Eye (tissue), 1 donor: ENCODE measurements at regions not wholly inside any gene's neighbourhood (a gene's known extent, or its start where the extent isn't known, plus 50 kb on each side); places are given as distances from the start of the nearest gene placed in this dataset.

ENCODE experiments used
- DNase-seq: peaks from one replicate; pipeline ENCODE4 v3.0.0-alpha.2; 2015

- no peak for DNase-seq
These were observed 115.2 kb downstream of the INHBB start for GRCh38 chr2:120461092-120461491.

- no peak for DNase-seq
These were observed 115.9 kb downstream of the INHBB start for GRCh38 chr2:120461546-120462537.

DNA sequence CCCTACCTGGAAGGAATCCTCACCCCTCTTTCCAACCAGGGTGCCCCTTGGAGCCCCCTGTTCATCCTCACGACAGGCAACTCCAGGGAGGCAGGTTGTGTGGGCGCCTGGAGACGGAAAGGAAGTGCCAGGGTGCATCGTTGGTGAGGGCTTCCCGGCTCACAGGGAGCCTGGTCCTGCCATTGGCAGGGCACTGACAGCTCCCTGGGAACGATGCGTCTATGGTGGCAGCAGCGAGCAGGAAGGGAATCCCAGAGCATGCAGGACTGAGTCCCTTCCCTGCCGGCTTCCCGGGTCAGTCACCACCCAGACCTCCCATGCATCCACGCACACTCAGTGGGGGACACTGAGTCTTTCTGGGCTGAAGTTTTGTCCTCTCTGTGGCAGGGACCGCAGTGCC, 117.6 kb downstream of the INHBB start:
- no peak for DNase-seq

DNA sequence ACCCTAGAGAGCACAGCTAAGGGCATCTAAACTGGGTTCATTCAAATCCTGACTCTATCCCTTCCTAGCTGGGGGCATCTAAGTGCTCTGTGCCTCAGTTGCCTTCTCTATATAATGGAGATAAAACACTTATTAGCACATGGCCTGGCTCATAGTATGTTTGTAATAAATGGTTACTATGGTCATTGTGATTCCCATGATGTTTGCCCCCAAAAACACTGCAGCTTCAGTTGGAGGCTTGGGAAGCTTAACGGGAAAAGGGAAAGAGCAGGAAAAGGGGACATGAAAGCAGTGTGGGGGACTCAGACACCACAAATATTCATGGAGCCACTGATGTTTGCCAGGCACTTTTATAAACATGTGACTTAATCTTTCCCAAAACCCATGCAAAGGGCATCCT, 118.1 kb downstream of the INHBB start:
- DNase-seq = no peak

DNA sequence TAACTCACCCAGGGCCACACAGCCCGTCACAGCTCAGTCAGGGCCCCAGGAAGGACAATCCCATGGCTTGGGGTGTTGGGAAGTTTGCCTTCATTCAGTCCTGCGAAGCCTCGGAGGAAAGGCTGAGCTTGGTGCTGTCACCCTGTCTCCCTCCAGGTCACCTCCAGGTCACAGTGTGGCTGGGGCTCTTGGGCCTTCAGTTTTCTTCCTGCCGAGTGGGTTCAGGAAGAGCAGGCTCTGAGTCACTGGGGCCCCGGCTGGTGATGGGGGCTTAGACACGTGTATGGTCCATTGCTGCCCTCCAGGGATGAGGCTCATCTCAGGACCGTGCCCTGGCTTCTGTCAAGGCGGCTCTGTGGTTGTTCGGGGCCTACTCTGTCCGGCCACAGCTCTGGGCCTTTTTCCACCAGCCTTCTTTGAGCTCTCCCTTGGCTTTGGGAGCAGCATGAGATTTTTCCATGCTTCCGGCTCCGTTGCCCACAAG, 118.6 kb downstream of the INHBB start:
- DNase-seq = no peak

- DNase-seq = no peak
These were observed 119.2 kb downstream of the INHBB start for GRCh38 chr2:120465012-120465700.

- no peak for DNase-seq
These were observed 119.7 kb downstream of the INHBB start for GRCh38 chr2:120465701-120465988.

DNA sequence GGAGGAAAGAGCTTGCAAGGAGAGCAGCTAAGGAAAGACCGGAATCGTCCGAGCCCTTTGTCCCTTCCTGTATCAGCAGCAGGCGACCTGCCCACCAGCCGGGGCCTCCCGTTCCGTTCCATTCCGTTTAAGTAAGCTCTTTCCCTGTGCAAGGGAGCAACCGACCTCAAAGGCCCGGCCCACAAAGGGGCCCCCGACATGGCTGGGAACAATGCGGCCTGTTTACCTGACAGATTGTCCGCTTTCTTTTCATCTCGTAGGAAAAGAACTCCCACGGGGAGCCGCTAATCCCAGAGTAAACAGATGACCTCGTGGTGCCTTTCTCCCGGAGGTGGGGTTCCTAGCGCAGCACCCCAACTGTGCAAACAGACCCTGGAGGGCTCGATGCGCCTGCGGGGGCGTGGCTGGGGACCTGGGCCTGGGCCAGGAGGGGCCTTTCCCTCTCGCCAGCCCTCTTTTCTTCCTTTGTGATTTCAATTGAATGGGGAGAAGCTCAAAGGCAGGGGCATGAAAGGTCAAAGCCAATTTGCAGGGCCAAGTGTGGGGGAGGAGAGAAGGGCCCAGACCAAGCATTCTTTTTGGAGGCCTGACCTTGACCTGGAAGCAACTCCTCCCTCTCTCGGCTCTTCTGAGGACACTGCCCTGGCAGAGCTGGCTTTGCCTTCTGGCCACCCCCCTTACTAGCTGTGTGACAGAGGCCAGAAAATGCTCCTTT, 120.2 kb downstream of the INHBB start:
- peak; percentile 70 for DNase-seq

GRCh38 chr2:120466704-120467054, 120.7 kb downstream of the INHBB start:
- DNase-seq = peak; percentile 39

GRCh38 chr2:120468136-120468535, 122.2 kb downstream of the INHBB start:
- DNase-seq = no peak

- peak; percentile 24 for DNase-seq
These were observed 123.5 kb downstream of the INHBB start for GRCh38 chr2:120469426-120469825.

DNA sequence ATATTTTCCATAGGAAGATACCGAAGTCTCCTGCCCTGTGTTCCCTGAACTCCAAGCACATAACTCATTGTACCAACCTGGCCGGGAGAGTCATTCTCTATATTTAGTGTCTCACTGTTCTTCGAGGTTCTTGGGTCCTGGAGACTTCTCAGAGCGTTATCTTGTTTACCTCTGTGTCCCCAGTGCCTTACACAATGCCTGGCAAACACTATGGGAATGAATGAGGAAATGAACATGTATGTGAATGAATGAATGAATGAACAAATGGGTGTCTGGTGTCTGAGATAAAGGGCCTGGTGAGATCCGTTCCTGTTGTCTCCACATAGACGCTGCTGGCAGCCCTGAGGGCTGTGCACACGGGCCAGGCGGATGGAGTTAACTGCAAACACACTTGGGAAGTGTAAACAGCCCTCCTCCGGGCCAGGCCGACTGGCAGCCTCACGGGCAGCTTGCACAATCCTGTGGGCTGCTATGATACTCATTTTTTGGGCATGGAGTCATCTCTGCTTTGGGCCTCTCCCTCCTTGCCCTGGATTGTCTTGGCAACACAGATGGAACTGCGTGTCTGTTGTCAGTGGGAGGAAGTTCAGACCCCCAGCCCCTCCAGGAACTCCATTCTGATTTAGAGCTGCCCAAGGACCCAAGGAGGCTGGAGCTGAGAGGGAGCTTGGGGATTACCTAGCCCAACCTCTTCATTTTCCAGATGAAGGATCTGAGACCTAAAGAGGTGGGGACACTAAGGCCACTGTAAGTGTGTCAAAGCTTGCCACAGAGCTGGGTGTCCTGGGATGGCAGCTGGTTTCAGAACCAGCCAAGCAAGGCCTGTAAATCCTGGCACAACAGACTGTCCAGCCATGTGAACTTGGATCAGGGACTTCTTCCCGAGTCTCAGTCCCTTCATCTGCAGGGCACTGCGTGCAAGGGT, 124.4 kb downstream of the INHBB start:
- peak; percentile 61 for DNase-seq

- no peak for DNase-seq
These were observed 125.2 kb downstream of the INHBB start for GRCh38 chr2:120471166-120471565.

DNA sequence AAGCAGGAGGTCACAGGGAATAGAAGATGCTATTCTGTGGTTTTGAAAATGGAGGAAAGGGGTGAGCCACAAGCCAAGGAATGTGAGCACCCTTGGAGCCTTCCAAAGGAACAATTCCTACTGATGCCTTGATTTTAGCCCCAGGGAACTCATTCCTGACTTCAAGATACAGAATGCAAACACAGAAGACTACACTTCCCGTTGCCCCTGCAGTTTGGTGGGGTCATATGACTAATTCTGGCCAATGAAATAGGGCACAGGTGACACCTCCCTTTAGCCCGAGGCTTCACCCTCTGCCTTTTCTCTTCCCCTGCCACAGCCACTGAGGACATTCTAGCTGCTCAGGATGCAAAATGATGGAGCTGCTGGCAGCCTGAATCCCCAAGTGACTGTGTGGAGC, 126.1 kb downstream of the INHBB start:
- DNase-seq = no peak

DNA sequence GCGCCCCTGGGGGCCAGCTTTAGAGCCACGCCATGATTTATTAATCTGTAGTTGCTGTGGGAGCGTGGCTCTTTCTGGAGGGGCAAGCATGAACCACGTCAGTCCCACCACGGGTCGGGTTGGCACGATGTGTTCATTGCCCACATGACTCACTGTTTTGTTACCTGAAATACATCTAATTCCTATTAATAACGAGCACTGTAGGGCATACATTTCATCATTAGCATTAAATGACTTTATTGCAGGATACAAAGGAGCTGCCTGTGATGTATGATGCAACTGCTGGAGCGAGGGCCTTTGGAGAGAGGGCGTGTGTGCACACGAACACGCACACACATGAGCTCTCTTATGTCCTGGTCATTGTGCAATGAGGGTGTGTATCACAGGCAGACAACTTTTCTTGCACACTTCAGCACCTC, 127.0 kb downstream of the INHBB start:
- no peak for DNase-seq

DNA sequence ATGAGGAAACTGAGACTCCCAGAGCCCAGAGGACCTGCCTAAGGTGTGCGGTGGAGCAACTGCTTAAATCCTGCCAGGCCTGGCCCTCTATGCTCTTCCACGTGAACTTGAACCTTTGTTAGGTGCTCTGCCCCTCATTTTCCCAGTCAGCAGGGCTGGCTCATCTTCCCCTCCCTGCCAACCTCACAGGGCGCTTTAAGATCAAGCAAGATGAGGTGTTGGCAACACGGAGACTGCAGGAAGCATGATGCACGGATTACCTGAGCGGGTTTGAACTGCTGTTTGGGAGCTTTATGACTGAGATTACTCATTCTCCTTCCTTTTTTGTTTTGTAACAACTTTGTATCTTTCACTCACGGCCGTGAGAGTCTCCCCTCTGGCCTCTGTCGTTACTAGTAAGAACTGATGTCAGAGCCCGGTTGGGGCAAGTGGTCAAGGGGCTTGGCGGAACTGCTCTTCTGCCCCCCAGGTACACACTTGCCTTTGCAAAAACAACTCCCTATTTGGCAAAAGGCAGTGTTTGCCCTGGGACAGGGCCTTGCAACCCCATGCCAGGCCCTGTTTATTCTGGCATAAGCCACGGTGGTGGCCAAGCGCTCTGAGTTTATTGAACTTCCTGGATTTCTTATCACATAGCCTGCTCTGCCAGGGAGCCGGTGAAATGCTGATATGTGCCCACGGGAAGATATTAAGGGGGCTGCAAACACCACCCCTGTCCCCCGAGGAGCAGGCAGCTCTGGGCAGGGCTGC, 127.8 kb downstream of the INHBB start:
- no peak for DNase-seq

DNA sequence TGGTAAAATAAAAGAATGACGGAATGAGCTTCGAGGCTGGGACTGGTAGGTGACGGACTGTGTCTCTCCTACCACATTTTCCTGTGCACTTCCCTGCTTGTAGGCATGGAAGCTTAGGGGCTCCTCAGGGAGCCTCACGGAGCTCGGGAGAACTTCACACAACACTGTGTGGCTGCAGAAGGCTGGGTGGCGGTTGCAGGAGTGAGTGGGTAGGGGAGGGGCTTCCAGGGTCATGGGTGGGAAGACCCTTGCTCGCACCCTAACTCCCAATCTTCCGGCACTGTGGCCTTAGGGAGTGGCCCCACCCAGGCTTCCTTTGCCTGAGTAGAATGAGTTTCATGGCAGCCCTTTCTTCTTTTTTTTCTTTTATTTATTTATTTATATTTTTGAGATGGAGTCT, 128.6 kb downstream of the INHBB start:
- no peak for DNase-seq

DNA sequence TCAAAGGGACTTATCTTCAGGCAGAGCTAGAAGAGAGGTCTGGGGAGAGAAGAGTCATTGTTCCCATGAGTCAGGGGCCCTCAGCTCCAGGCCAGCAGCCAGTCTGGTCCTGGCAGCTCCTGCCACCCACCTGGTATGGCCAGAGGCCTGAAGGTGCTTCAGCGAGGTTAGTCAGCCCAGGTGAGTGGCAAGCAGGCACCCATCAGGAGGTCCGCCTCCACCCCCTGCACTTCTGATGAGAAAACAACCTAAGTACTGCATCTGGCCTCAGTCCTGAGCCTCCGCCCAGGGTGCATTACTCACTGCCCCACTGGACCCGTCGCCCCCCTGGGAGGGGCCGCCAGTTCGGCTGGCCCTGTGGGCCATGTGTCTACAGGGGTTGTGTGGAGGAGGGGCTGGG, 130.2 kb downstream of the INHBB start:
- no peak for DNase-seq

GRCh38 chr2:120477198-120477597, 131.3 kb downstream of the INHBB start:
- DNase-seq = no peak

DNA sequence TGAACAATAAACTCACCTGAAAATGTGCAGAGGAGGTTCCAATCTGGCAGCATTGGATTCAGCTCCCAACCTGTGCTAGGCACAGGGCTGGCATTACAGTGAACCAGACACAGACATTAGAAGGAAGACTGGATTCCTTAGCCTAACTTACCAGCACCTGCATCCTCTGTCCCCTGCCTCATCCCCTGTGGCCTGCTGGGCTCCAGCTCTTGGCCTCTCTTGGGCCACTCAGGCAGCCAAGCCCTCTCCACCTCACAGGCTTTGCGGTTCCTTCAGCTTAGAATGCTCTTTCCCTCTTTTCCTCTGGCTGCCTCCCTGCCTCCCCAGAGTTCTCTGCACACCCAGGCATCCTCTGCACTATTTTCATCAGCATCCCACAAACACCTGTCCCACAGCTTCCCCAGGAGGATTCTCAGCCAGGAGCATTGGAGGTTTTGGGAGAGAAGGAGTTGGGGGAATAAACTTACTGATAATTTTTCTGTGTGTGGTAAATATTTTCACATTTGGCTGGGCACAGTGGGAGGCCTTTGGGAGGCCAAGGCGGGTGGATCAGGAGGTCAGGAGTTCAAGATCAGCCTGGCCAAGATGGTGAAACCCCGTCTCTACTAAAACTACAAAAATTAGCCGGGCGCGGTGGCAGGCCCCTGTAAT, 132.0 kb downstream of the INHBB start:
- DNase-seq = no peak

GRCh38 chr2:120480346-120480902, 134.5 kb downstream of the INHBB start:
- DNase-seq = no peak
